DOHH2 (cell line): ENCODE measurements at regions not wholly inside any gene's neighbourhood (a gene's known extent, or its start where the extent isn't known, plus 50 kb on each side); places are given as distances from the start of the nearest gene placed in this dataset.
A peak's percentile ranks its signal among the peaks of the same experiment; 100 is the strongest.

Source experiments
- H3F3A ChIP-seq: fragments of 200-600 bp; sonication (generic), shearing (Covaris generic); 2 replicates; pipeline ENCODE4 v1.6.0; 2016; ENCODE audit warnings: antibody characterized with exemption, mild to moderate bottlenecking; ENCODE audit not compliant: control insufficient read depth, insufficient read depth
- H3K27ac ChIP-seq: fragments of 200-600 bp; sonication (generic); 2 replicates; pipeline ENCODE4 v1.5.1; 2014; ENCODE audit warnings: low read depth, mild to moderate bottlenecking, low read length, moderate library complexity
- H3K27me3 ChIP-seq: fragments of 200-600 bp; sonication (generic); 2 replicates; pipeline ENCODE4 v1.6.1; 2014; ENCODE audit warnings: mild to moderate bottlenecking, low read length, mixed read lengths; ENCODE audit not compliant: control insufficient read depth
- H3K36me3 ChIP-seq: fragments of 200-600 bp; sonication (generic); 2 replicates; pipeline ENCODE4 v1.6.1; 2014; ENCODE audit warnings: mild to moderate bottlenecking, low read length, moderate library complexity, mixed read lengths; ENCODE audit not compliant: control insufficient read depth
- H3K4me1 ChIP-seq: fragments of 200-600 bp; sonication (generic); 2 replicates; pipeline ENCODE4 v1.6.1; 2014; ENCODE audit warnings: mild to moderate bottlenecking, low read length, mixed read lengths; ENCODE audit not compliant: control insufficient read depth
- H3K4me2 ChIP-seq: fragments of 200-600 bp; sonication (generic); 2 replicates; pipeline ENCODE4 v1.6.0; 2014; ENCODE audit warnings: mild to moderate bottlenecking, low read length, moderate library complexity
- H3K4me3 ChIP-seq: fragments of 200-600 bp; sonication (generic); 2 replicates; pipeline ENCODE4 v1.5.1; 2014; ENCODE audit warnings: mild to moderate bottlenecking, low read length, mixed read lengths
- H3K79me2 ChIP-seq: fragments of 200-600 bp; sonication (generic); 2 replicates; pipeline ENCODE4 v1.6.1; 2014; ENCODE audit warnings: mild to moderate bottlenecking, low read length, mixed read lengths; ENCODE audit not compliant: control insufficient read depth
- H3K9me2 ChIP-seq: fragments of 200-600 bp; sonication (generic); replicated peaks from 2 replicates; pipeline ENCODE4 v1.6.1; 2014; ENCODE audit warnings: mild to moderate bottlenecking, low read length, mixed read lengths; ENCODE audit not compliant: control insufficient read depth
- H3K9me3 ChIP-seq: fragments of 200-600 bp; sonication (generic); 2 replicates; pipeline ENCODE4 v1.6.1; 2014; ENCODE audit warnings: antibody characterized with exemption, low read length, mixed read lengths; ENCODE audit not compliant: control insufficient read depth, insufficient read depth
- H4K20me1 ChIP-seq: fragments of 200-600 bp; sonication (generic); 2 replicates; pipeline ENCODE4 v1.6.0; 2014; ENCODE audit warnings: low read depth, mild to moderate bottlenecking, antibody characterized with exemption, low read length, moderate library complexity; ENCODE audit not compliant: control insufficient read depth, insufficient read depth
- EZH2phosphoT487 ChIP-seq: fragments of 200-600 bp; sonication (generic); IDR thresholded peaks from 2 replicates; pipeline ENCODE4 v1.6.1; 2017; ENCODE audit warnings: borderline replicate concordance, mild to moderate bottlenecking, antibody characterized with exemption, low read length, moderate library complexity, mixed read lengths
- TF ChIP-seq, protein P1 (sequence below): fragments of 200-600 bp; sonication (generic); IDR thresholded peaks from one replicate; pipeline ENCODE4 v1.5.1; 2014; ENCODE audit warnings: antibody characterized with exemption, mild to moderate bottlenecking, low read depth, low read length; ENCODE audit not compliant: poor library complexity, severe bottlenecking

GRCh38 chr2:195498176-195498575, 158.8 kb upstream of the SLC39A10 start:
- Histone ChIP-seq H3K4me1 (peaks cover 57% of the 10 kb centered on the region), H3K4me3 (no peak overlapping the region), H3K4me2 (no peak overlapping the region), H3K79me2 (no peaks in the 10 kb centered on the region), H3F3A (no peaks in the 10 kb centered on the region), H3K27ac (no peak overlapping the region), H3K36me3 (no peaks in the 10 kb centered on the region), H4K20me1 (no peaks in the 10 kb centered on the region), H3K9me2 (no peaks in the 10 kb centered on the region), H3K27me3 (no peaks in the 10 kb centered on the region), H3K9me3 (no peaks in the 10 kb centered on the region)
- no peak for TF ChIP-seq EZH2phosphoT487
- TF ChIP-seq, protein P1, sequence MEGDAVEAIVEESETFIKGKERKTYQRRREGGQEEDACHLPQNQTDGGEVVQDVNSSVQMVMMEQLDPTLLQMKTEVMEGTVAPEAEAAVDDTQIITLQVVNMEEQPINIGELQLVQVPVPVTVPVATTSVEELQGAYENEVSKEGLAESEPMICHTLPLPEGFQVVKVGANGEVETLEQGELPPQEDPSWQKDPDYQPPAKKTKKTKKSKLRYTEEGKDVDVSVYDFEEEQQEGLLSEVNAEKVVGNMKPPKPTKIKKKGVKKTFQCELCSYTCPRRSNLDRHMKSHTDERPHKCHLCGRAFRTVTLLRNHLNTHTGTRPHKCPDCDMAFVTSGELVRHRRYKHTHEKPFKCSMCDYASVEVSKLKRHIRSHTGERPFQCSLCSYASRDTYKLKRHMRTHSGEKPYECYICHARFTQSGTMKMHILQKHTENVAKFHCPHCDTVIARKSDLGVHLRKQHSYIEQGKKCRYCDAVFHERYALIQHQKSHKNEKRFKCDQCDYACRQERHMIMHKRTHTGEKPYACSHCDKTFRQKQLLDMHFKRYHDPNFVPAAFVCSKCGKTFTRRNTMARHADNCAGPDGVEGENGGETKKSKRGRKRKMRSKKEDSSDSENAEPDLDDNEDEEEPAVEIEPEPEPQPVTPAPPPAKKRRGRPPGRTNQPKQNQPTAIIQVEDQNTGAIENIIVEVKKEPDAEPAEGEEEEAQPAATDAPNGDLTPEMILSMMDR, result peak; percentile 68

DNA sequence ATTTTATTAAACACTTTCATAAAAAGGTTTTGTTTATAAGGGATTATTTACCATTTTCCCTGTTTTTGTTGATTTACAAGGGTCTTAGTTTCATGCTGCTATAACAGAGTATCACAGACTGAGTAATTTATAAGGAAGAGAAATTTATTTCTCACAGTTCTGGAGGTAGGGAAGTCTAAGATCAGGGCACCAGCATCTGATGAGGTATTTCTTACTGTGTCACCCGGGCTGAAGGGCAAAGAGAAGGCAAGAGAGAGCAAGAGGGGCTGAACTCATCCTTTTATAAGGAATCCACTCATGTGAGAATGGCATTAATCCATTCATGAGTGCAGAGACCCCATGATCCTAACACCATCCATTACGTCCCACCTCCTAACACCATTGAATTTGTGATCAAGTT, 160.0 kb upstream of the SLC39A10 start:
- Histone ChIP-seq H3K4me2 (peak overlapping the region; percentile 66), H3K27me3 (no peaks in the 10 kb centered on the region), H3K4me1 (peaks cover 60% of the 10 kb centered on the region), H3K9me3 (no peaks in the 10 kb centered on the region), H3K79me2 (no peaks in the 10 kb centered on the region), H3K9me2 (no peaks in the 10 kb centered on the region), H3K27ac (no peak overlapping the region), H3K4me3 (no peak overlapping the region), H4K20me1 (no peaks in the 10 kb centered on the region), H3F3A (no peaks in the 10 kb centered on the region), H3K36me3 (no peaks in the 10 kb centered on the region)
- TF ChIP-seq, protein P1, result no peak
- no peak for TF ChIP-seq EZH2phosphoT487

DNA sequence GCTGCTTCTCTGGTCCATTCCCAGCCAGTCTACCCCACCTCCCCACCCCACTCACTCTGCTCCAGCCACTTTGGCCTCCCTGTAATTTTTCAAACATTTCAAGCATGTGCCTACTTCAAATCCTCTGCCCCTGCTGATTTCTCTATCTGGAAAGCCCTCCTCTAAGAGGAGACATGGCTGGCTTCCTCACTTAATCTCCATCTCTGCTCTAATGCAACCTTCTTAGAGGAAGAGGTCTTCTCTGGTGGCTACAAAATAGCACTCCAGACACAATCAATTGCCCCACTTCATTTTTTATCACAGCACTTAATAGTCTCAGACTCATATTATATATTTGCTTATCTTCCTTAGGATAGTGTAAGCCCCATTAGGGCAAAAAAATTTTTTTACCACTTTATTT, 161.1 kb upstream of the SLC39A10 start:
- H3F3A ChIP-seq, result no peaks in the 10 kb centered on the region
- H3K27me3 ChIP-seq, result no peaks in the 10 kb centered on the region
- H3K4me2 ChIP-seq, result peak overlapping the region; percentile 66
- H3K27ac ChIP-seq, result peak overlapping the region; percentile 68
- peak overlapping the region; percentile 40 for H3K4me3 ChIP-seq
- no peaks in the 10 kb centered on the region for H3K36me3 ChIP-seq
- peaks cover 57% of the 10 kb centered on the region for H3K4me1 ChIP-seq
- H3K79me2 ChIP-seq, result no peaks in the 10 kb centered on the region
- TF ChIP-seq, protein P1, result no peak
- TF ChIP-seq EZH2phosphoT487, result no peak
- H3K9me2 ChIP-seq, result no peaks in the 10 kb centered on the region
- H4K20me1 ChIP-seq, result no peaks in the 10 kb centered on the region
- no peaks in the 10 kb centered on the region for H3K9me3 ChIP-seq

- Histone ChIP-seq H3K36me3 (no peaks in the 10 kb centered on the region), H4K20me1 (no peaks in the 10 kb centered on the region), H3K4me2 (peak overlapping the region; percentile 66), H3K9me2 (no peaks in the 10 kb centered on the region), H3K4me3 (peak overlapping the region; percentile 40), H3K79me2 (no peaks in the 10 kb centered on the region), H3K9me3 (no peaks in the 10 kb centered on the region), H3K27ac (peak overlapping the region; percentile 68), H3K27me3 (no peaks in the 10 kb centered on the region), H3K4me1 (peaks cover 50% of the 10 kb centered on the region), H3F3A (no peaks in the 10 kb centered on the region)
- TF ChIP-seq, protein P1, result no peak
- TF ChIP-seq EZH2phosphoT487, result no peak
Measured at GRCh38 chr2:195495351-195495750, 161.7 kb upstream of the SLC39A10 start.
